Spleen (tissue), 7 donors: ENCODE measurements at regions not wholly inside any gene's neighbourhood (a gene's known extent, or its start where the extent isn't known, plus 50 kb on each side); places are given as distances from the start of the nearest gene placed in this dataset.

Experiments used
- CTCF ChIP-seq, 11 experiments: fragments of 200-600 bp in 7 of 11; fragments of 450-650 bp in 4 of 11; sonication (generic) in 4 of 11; IDR thresholded peaks in 8 of 11; conservative IDR thresholded peaks in 3 of 11; 1 replicate in 7 of 11; 2 replicates in 4 of 11; pipeline versions ENCODE4 v1.4.0 to v1.8.0; 2016 to 2021; ENCODE audit warnings: antibody characterized with exemption in 11 of 11, inconsistent platforms in 4 of 11, mild to moderate bottlenecking in 1 of 11
- POLR2A ChIP-seq, 3 donors: fragments of 450-650 bp; IDR thresholded peaks; one replicate each; pipeline ENCODE4 v1.5.1; 2017; ENCODE audit warnings: antibody characterized with exemption in 3 of 3, mild to moderate bottlenecking in 1 of 3
- POLR2AphosphoS5 ChIP-seq, 3 donors: sonication (generic); formaldehyde crosslinking; IDR thresholded peaks; one replicate each; pipeline ENCODE4 v1.5.1; 2017; ENCODE audit warnings: antibody characterized with exemption in 3 of 3
- donor health status: DM: no; HTN: no; CAD: no; lungs with moderate emphysema.
- donor health status: DM: no; HTN: no; CAD: no.
- donor health status: DM: no; HTN: no; CAD: no.

GRCh38 chr13:72221276-72221962, 354.4 kb upstream of the DACH1 start:
- TF ChIP-seq CTCF (IDR thresholded peaks at IDR 0.05 in 8 of 11, conservative IDR thresholded peaks at IDR 0.05 in 3 of 11) (peak in 7 of 11 experiments; percentile 13 to 57 (median 33)), POLR2AphosphoS5 (IDR thresholded peaks at IDR 0.05) (peak in 2 of 3 donors; percentile 24 to 47), POLR2A (IDR thresholded peaks at IDR 0.05) (no peak)
